ENCODE measurements at regions not wholly inside any gene's neighbourhood (a gene's known extent, or its start where the extent isn't known, plus 50 kb on each side); places are given as distances from the start of the nearest gene placed in this dataset.

DNA sequence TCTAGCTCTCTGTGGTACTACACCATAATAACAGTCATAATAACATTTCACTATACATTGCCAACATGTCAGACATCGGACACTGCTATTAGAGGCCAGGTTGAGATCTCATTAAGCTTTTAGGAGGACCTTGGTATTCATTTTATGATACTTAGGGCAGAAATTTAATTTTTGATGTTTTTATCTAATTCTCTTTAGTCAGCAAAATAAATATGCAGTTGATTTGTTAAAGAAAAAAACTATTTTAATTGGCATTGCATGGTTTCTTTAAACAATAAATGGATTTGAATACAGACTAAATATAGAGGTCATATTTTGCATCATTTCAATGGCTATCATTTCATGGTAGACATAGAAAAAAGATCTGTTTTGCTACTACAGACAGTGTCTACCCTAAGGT, 308.7 kb downstream of the PRDM5 start:
- H3K27ac ChIP-seq (ENCODE audit: low read depth in 2 of 2, low read length in 1 of 2), result no peak overlapping the region
- H2AFZ ChIP-seq (ENCODE audit: low read depth), result no peak overlapping the region
- ChIA-PET CTCF (no interaction called here), POLR2A (no interaction called here)
- H3K27me3 ChIP-seq (ENCODE audit: insufficient read depth), result no peaks in the 10 kb centered on the region
- no peak overlapping the region for H3K4me2 ChIP-seq
- no peaks in the 10 kb centered on the region for H3K79me2 ChIP-seq (ENCODE audit: insufficient read depth)
- H3K9ac ChIP-seq, result no peak overlapping the region
- H3K4me1 ChIP-seq (ENCODE audit: control insufficient read depth in 1 of 2, insufficient read depth in 2 of 2, low read depth in 1 of 2, low read length in 1 of 2), result no peaks in the 10 kb centered on the region; a peak in 1 of 4 replicates
- DNase-seq, result no peak
- H3F3A ChIP-seq (replicated peaks; ENCODE audit: insufficient read depth), result no peaks in the 10 kb centered on the region
- TF ChIP-seq ELF1 (IDR thresholded peaks at IDR 0.05) (no peak), FOSL2 (IDR thresholded peaks at IDR 0.05; ENCODE audit: borderline replicate concordance, low read depth) (no peak), YY1 (IDR thresholded peaks at IDR 0.05; ENCODE audit: low read depth) (no peak), MEF2A (IDR thresholded peaks at IDR 0.05; ENCODE audit: borderline replicate concordance, low read depth) (no peak), PBX3 (IDR thresholded peaks at IDR 0.05) (no peak), RAD21 (IDR thresholded peaks at IDR 0.05; ENCODE audit: low read length) (no peak), TAF1 (IDR thresholded peaks at IDR 0.05; ENCODE audit: borderline replicate concordance, low read depth, low read length) (no peak), EZH2phosphoT487 (IDR thresholded peaks at IDR 0.05; ENCODE audit: borderline replicate concordance, low read depth) (no peak), GABPA (IDR thresholded peaks at IDR 0.05; ENCODE audit: low read depth) (no peak)
- WGBS (ENCODE audit: low lambda C conversion rate), result 60% methylated on average over 1 of the region's 1 CpG
- no peaks in the 10 kb centered on the region for H4K20me1 ChIP-seq (ENCODE audit: insufficient read depth)
- H3K4me3 ChIP-seq (ENCODE audit: low read depth in 2 of 2, low read length in 1 of 2), result no peak overlapping the region
- no peaks in the 10 kb centered on the region for H3K9me2 ChIP-seq
- no peaks in the 10 kb centered on the region for H3K9me3 ChIP-seq
- no peaks in the 10 kb centered on the region for H3K36me3 ChIP-seq (replicated peaks in 1 of 2; ENCODE audit: control insufficient read depth in 1 of 2, insufficient read depth in 2 of 2, low read length in 1 of 2)

- Histone ChIP-seq H3K36me3 (replicated peaks in 1 of 2; ENCODE audit: control insufficient read depth in 1 of 2, insufficient read depth in 2 of 2, low read length in 1 of 2) (no peaks in the 10 kb centered on the region), H3K4me3 (ENCODE audit: low read depth in 2 of 2, low read length in 1 of 2) (no peak overlapping the region), H3K9me3 (no peaks in the 10 kb centered on the region), H4K20me1 (ENCODE audit: insufficient read depth) (no peaks in the 10 kb centered on the region), H3K4me1 (ENCODE audit: control insufficient read depth in 1 of 2, insufficient read depth in 2 of 2, low read depth in 1 of 2, low read length in 1 of 2) (no peaks in the 10 kb centered on the region; a peak in 1 of 4 replicates), H3K27me3 (ENCODE audit: insufficient read depth) (no peaks in the 10 kb centered on the region), H3F3A (replicated peaks; ENCODE audit: insufficient read depth) (no peaks in the 10 kb centered on the region), H3K9ac (no peak overlapping the region), H3K79me2 (ENCODE audit: insufficient read depth) (no peaks in the 10 kb centered on the region), H3K4me2 (no peak overlapping the region), H3K9me2 (no peaks in the 10 kb centered on the region), H3K27ac (ENCODE audit: low read depth in 2 of 2, low read length in 1 of 2) (no peak overlapping the region), H2AFZ (ENCODE audit: low read depth) (no peak overlapping the region)
- CTCF ChIA-PET, result interaction anchor here (0.6 to 1.2 kb wide), 2 partner anchors 19 to 688 kb away, joined by 3 read pairs; no protein-coding TSS in a partner anchor
- WGBS (ENCODE audit: low lambda C conversion rate), result 31% methylated on average over 1 of the region's 1 CpG
- TF ChIP-seq RAD21 (IDR thresholded peaks at IDR 0.05; ENCODE audit: low read length) (no peak), USF1 (IDR thresholded peaks at IDR 0.05; ENCODE audit: borderline replicate concordance, low read depth) (no peak), ELF1 (IDR thresholded peaks at IDR 0.05) (no peak), FOXM1 (IDR thresholded peaks at IDR 0.05; ENCODE audit: low read depth) (no peak), MEF2A (IDR thresholded peaks at IDR 0.05; ENCODE audit: borderline replicate concordance, low read depth) (no peak), CHD2 (IDR thresholded peaks at IDR 0.05; ENCODE audit: low read length, partially characterized antibody) (no peak), PBX3 (IDR thresholded peaks at IDR 0.05) (no peak), MXI1 (IDR thresholded peaks at IDR 0.05; ENCODE audit: low read depth, low read length) (no peak), SMC3 (IDR thresholded peaks at IDR 0.05; ENCODE audit: low read depth, low read length) (no peak)
- POLR2A ChIA-PET, result interaction anchor here (0.7 kb wide), 1 partner anchor 17 kb away, joined by 3 read pairs; no protein-coding TSS in a partner anchor
- DNase-seq, result no peak
These were observed 311.4 kb downstream of the PRDM5 start for GRCh38 chr4:120611092-120611491.
